Fibroblast of skin of abdomen (primary cell): ENCODE measurements at regions not wholly inside any gene's neighbourhood (a gene's known extent, or its start where the extent isn't known, plus 50 kb on each side); places are given as distances from the start of the nearest gene placed in this dataset.
"Not testable (repeated sequence)": the region's sequence is repeated elsewhere in the genome, so short reads cannot be mapped to it uniquely, and the experiment has no call there.

Experiments
- DNase-seq: peaks from one replicate; pipeline ENCODE4 v3.0.0-alpha.2; 2013

GRCh38 chr10:52541006-52541473 lies 227.0 kb downstream of the DKK1 start:
- DNase-seq, result peak; percentile 74

GRCh38 chr10:52542906-52543305 lies 228.8 kb downstream of the DKK1 start:
- DNase-seq, result peak; percentile 27

DNA sequence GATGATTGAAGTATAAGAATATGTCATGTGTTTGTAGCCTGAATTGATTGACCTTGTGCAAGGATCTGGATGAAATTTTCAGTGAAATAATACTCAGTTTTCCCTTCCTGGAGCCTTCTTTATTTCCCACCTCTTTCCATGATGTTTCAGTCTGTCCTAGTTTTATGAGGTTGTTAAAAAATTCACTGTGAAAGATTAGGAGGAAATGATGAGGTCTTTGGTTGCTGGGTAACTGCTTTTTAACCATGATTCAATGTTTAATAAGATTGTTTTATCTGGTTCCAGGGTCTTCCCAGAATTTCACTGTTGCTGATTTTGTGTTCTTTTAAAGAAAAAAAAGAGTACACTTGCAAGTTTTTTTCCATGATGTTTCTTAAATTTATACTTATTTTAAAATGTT lies 221.5 kb downstream of the MBL2 start:
- no peak for DNase-seq

DNA sequence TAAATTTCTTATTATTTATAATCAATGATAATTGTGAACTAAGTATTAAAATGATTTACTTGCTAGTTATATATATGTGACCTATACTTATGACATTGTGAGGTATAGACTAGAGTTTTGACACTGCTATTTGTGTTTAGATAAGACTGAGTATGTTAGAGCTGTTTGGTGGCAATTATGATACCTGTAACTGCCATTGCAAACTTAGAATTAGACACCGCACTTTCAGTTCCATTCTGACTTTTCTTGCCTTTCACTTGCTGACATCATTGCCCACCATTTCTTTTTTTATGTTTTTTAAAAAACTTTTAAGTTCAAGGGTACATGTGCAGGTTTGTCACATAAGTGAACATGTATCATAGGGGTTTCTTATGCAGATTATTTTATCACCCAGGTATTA lies 214.5 kb downstream of the MBL2 start:
- DNase-seq, result no peak

DNA sequence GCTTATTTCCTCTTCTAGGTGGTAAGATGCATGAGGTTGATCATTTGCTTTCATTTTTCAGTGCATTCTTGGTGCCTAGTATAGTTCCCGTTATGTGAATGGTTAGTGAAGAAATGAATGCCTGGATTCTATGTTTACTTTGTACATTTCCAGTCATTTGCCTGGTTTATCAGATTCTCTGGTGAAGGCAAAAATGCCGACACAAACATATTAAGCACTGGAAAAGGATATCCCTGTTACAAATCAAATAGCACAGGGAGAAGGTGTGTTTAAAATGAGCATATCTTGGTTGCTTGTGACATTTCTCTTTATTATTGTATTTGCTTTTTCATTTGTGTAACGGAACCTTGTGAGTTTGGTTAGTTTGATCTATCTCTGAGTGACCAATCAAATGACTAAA lies 211.3 kb downstream of the MBL2 start:
- DNase-seq, result no peak

DNA sequence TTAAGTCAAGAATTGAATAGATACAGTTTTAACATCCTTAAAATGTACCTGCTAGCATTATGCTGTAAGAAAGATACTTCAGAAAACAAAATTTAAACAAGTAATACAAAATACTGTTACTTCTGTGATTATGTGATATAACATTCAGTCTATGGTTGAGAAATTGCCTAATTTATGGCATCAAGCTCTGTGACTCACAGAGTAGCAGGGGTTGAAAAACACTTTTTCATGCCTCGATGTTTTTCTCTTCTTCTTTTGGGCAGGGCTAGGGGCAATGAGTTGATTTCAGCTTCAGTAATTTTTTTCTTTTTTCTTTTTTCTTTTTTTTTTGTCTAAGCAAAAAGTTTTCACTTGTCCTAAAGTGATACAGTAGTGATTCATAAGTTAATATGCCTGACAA lies 209.2 kb downstream of the MBL2 start:
- peak; percentile 16 for DNase-seq

DNA sequence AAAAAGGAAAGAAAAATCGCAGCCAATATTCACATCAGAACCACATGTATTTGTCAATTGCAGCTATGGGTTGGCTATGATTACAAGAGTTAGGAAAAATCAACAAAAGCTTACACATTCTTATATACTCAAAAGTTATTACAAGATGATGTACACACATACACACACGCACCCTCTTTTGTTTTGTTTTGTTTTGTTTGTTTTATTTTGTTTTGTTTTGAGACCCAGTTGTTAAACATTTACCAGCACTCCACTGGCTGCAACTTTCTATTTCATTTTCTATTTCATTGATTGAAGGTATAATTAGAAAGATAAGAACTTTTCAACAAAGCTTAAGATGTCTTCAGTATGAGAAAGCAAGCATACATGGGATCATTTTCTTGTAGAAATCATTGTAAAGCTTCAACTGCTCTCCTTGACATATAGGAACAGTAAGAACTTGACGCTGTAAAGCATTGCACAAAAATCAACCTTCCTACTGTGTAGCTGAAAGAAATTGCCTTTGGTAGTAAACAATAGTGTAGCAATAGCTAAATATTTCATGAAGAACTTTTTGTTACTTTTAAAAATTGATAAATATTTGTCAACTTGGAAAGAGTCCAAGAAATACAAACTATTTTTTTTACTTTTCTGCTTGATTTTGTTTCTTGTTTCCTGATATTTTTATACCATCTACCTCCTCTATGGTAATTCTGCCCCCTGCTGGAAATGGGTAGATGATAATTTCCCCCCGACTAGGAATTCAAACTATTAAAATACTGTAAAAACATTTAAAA lies 205.9 kb downstream of the MBL2 start:
- DNase-seq, result peak; percentile 62

DNA sequence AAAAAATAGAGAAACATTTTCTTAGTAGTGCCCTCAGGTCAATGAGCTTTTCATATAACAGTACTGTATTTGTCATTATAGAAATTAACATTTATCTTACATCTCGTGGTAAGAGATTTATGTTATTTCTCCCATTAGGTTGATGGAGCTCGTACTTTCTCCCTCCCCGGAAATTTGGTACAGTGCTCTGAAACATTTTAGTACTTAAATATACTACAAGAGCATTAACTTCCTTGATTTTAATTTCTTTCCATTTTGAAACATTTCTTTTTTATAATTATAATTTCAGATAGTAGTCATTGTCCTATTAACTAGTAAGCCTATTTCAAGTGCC lies 205.4 kb downstream of the MBL2 start:
- DNase-seq, result no peak

- DNase-seq, result peak; percentile 29
Observed at GRCh38 chr10:52568309-52568708, 204.3 kb downstream of the MBL2 start.

DNA sequence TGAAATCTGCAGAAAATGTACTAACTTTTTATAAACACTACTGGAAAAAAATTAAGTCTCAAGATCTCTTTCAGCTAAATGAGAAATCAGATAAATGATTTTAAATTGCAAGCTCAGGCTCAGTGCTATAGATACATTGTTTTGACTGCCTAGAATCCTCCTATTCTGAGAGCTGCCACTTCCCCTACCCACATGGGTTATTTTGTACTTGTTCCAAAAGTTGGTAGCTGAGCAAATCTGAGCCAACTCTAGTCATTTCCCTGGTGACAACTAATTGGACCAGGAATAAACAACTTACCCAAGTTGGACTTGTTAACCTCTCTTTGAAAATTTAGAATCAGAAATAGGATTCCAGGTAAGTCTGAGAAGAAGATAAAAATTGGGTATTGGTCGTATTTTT lies 202.1 kb downstream of the MBL2 start:
- no peak for DNase-seq

DNA sequence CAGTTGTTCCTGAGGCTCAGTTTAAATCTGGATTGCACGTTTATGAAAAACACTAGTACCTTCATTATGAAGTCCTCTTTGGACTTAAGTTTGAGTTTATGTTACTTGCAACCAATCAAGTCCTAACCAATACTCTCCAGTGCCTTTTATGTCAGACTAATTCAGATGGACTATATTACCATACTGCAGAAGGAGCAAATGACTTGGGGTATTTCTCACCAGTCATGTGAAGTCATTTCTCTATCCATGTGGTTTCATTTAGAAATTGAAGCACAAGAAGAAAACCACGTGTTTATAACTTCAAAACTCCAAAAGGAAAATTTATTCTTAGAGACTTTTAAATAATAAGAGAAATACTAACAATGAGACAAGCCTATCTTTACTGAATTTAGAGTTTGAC lies 201.6 kb downstream of the MBL2 start:
- peak; percentile 52 for DNase-seq

DNA sequence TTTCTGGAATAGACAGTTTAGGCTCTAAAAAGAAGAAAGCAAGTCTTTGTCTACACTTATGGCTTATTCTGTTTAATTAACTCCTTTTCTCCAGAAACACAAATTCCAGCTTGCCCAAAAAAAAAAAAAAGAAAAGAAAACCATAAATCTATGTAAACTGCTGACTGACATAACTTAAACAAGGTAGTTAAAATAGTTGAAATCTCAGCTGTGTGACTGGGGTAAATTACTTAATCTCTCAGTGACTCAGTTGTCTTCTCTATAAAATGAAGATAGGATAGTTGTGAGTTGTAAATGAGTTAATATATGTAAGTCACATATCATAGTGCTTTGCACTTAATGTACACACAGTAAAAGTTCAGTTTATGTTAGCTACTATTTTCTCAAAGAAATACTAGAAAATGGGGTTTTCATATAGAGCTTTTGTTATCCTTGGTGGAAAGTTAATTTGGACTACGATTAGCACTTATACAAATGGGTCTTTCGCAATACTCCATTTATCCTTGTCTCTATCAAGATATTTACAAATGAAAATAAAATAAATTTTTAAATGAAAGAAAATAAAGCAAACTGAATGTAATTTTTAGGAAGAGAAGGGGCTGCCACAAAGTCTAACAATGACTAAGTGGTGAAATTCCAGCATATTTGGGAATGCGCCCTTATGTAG lies 200.9 kb downstream of the MBL2 start:
- DNase-seq, result peak; percentile 30

DNA sequence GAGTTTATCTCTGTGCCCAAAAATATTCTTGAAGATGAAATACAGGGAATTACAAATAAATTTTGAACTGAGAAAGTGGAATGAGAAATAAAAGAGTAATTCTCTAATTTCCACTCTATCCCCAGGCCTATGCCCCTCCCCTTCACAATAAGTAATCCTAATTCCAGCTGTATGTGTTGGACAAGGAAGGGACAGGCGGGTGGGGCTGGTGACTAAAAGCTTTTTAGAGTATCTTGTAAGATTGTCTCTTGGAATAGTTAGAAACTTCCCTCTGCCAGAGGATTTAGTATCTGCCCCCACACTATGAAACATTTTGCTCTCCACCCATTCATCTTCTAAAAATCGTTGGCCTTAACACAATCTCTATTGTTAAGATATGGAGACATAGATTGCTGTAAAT lies 199.2 kb downstream of the MBL2 start:
- DNase-seq, result no peak

DNA sequence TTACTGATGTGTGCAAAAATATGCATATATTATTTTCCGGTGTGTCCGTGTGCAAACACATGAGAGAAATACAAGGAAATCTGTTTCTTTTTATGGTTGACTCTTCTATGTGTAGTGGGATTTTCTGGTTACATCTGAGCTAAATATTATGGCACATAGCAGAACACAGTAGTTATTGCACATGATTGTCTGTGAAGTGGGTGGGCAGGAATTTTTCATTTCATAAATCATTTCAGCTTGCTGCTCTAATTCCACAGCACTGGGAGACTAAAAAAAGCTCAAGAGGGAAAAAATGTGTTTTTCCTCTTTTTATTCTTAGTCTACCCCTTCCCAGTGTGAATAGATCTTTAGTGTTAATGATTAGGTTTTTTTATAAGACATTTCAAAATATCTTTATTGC lies 197.9 kb downstream of the MBL2 start:
- DNase-seq, result peak; percentile 67

DNA sequence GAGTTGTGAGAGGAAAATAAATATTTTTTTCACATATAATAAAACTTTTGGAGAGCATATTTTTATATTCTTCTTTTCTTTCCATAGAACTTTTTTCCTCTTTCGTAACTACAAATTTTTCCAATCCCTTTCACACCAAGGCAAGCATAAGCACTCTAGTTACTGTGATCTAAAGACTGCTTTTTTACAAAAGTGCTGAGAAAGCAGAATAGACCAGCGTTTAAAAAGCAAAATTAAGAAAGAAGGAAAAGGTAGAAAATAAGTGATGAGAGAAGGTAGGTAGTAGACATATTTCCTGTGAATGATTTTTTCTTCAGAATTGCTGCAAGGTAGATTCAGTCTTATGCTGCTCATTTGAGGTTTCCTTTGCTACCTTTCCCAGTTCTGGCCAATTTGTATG lies 195.5 kb downstream of the MBL2 start:
- DNase-seq, result no peak

DNA sequence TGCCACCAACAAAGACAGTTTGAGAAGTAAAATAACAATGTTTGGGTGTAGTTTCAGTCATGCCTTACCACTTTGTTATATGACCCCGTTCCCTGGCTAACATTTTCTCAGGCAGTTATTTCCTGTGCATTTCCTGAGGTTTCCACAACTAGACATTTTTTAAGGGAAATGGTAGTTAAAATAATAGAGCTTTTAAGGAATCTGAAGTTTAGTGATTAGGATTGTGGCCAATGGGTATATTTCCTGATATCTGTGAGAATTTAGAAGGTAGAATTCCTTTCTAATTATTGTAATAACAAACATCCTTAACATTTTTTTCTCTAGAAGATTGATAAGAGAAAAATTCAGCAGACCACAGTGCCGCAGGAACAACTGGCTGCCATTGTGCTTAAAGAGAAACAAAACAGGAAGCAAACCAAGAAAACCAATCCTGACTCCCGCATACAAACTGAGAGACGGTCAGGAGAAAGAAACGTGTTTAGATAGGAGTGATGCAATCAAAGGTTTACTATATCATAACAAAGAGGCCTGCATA lies 193.6 kb downstream of the MBL2 start:
- DNase-seq, result peak; percentile 11

DNA sequence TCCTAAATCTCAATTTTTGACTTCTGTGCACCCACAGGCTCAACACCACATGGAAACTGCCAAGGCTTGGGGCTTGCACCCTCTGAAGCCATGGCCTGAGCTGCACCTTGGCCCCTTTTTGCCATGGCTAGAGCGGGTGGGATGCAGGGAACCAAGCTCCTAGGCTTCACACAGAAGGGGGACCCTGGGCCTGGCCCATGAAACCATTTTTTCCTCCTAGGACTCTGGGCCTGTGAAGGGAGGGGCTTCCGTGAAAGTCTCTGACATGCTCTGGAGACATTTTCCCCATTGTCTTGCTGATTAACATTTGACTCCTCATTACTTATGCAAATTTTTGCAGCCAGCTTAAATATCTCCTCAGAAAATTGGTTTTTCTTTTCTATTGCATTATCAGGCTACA lies 190.9 kb downstream of the MBL2 start:
- DNase-seq, result not testable (repeated sequence)

DNA sequence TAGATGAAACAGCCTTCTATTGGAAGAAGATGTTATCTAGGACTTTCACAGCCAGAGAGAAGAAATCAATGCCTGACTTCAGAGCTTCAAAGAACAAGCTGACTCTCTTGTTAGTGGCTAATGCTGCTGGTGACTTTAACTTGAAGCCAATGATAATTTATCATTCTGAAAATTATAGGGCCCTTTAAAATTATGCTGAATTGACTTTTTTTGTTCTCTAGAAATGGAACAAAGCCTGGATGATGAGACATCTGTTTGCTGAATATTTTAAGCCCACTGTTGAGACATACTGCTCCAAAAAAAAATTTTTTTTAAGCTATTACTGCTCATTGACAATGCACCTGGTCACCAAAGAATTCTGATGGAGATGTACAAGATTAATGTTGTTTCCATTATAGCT lies 189.2 kb downstream of the MBL2 start:
- DNase-seq, result no peak

DNA sequence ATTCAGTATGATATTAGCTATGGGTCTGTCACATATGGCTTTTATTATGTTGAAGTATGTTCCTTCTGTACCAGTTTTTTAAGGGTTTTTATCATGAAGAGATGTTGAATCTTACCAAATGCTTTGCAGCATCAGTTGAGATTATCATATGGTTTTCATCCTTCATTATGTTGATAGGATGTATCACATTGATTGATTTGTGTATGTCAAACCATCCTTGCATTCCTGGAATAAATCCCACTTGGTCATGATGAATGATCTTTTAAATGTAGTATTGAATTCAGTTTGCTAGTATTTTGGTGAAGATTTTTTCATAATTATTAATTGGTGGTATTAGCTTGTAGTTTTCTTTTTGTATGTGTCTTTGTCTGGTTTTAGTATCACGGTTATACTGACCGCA lies 185.9 kb downstream of the MBL2 start:
- DNase-seq, result no peak

DNA sequence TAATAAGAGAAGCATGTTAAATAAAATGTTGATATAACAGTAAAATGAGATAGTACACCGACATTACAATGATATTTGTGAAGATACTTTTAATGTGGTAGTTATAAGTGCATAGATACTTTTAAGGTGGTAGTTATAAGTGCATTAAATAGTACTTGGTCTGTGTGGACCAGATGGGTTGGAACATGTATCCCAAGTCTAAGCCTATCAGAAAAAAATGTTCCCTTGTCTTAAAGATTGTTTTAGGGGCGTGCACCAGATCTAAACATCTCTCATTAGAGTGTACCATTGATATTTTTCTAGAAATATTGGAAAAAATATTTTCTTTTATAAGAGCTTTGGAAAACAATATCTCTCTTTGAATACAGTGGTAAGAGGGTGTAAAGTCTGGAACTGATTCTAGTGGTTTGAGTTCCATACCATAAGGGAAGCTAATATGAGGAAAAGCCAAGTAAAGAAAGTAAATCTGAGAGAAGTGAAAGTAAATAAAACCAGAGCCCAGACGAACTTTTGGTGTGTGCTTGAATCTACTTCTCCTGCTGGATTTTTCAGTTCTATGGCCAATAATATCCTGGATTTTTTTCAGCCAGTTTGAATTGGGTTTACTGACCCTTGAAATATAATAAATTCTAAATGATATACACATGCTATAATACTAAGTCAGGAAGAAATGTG lies 175.3 kb downstream of the MBL2 start:
- DNase-seq, result no peak

DNA sequence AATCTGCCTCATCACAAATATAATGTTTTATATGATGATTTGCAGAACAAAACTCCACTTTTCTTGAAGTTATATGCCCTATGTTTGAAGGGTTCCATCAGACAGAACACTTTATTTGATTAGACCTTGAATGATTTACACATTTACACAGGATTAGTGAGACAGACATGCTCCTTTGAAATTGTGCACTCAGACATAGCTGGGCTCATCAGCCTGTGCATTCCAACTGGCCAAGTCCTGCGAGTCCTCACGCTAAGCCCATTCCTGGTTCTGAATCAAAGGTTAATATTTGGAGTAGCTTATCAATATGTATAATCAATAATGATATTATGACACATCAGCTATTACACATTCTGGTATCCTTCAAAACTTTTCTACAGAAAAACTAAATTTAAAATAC lies 173.6 kb downstream of the MBL2 start:
- no peak for DNase-seq

GRCh38 chr10:52599551-52600200 lies 172.9 kb downstream of the MBL2 start:
- DNase-seq, result no peak

GRCh38 chr10:52604131-52604530 lies 168.5 kb downstream of the MBL2 start:
- DNase-seq, result not testable (repeated sequence)
